ENCODE measurements at regions not wholly inside any gene's neighbourhood (a gene's known extent, or its start where the extent isn't known, plus 50 kb on each side); places are given as distances from the start of the nearest gene placed in this dataset.
A peak's percentile ranks its signal among the peaks of the same experiment; 100 is the strongest.

- DNase-seq (ENCODE audit: low read depth in 1 of 2, low spot score in 1 of 2), result no peak
- no peak for TF ChIP-seq JUND (IDR thresholded peaks at IDR 0.05; ENCODE audit: low read depth)
- in situ Hi-C loops (cut with HindIII; ENCODE audit: low pct_unique_long_range_greater_than_20kb, low sequenced_read_pairs), result no loop called here
Observed at GRCh38 chr14:82528016-82528415, 994.4 kb upstream of the SEL1L start.

DNA sequence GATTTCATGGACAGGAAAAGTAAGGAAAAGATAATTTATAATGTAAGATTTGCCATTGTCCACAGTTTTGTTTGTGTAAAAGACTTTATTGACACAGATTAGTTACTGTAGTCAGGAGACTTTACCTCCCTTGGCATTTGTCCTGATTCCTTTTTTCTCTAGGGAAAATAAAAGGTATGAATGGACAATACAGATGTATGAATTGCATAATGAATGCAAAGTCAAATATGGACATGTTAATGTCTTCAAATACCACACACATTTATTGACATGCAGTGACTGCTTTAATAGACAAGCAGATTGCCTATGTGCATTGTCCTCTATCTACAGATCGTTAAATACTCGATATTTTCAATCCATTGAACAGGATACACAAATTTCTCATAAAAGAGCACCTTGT, 999.7 kb upstream of the SEL1L start:
- peak in 1 of 2 experiments; percentile 54 for DNase-seq (ENCODE audit: low read depth in 1 of 2, low spot score in 1 of 2)
- no peak for TF ChIP-seq JUND (IDR thresholded peaks at IDR 0.05; ENCODE audit: low read depth)
- in situ Hi-C loops (cut with HindIII; ENCODE audit: low pct_unique_long_range_greater_than_20kb, low sequenced_read_pairs), result no loop called here

GRCh38 chr14:82536566-82536965, 1002.9 kb upstream of the SEL1L start:
- TF ChIP-seq JUND (IDR thresholded peaks at IDR 0.05; ENCODE audit: low read depth), result no peak
- in situ Hi-C loops (cut with HindIII; ENCODE audit: low pct_unique_long_range_greater_than_20kb, low sequenced_read_pairs), result no loop called here

GRCh38 chr14:82537831-82538230, 1004.2 kb upstream of the SEL1L start:
- no peak for TF ChIP-seq JUND (IDR thresholded peaks at IDR 0.05; ENCODE audit: low read depth)
- DNase-seq (ENCODE audit: low read depth in 1 of 2, low spot score in 1 of 2), result peak in 1 of 2 experiments; percentile 66
- in situ Hi-C loops (cut with HindIII; ENCODE audit: low pct_unique_long_range_greater_than_20kb, low sequenced_read_pairs), result no loop called here

More at GRCh38 chr14:82536566-82536965, 1002.9 kb upstream of the SEL1L start:
- DNase-seq (ENCODE audit: low read depth in 1 of 2, low spot score in 1 of 2), result no peak

DNA sequence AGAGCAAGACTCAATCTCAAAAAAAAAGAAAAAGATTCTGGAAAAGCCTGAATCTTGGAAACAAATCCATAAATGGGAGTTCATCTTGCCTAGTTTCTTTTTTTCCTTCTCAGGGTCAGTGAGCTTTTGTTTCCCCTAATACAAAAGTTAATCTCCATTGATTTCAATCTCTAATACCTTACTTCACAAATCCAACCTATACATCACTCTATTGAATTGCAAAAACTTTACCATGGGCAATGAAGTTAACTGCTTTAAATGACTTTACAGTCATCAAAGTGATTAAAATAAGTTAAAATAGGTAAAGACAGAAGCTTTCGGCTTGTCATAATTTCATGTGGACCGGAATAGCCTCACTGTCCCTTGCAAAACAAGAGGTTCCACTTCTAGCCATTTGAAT, 1012.7 kb upstream of the SEL1L start:
- TF ChIP-seq JUND (IDR thresholded peaks at IDR 0.05; ENCODE audit: low read depth), result no peak
- no peak for DNase-seq (ENCODE audit: low read depth in 1 of 2, low spot score in 1 of 2)
- in situ Hi-C loops (cut with HindIII; ENCODE audit: low pct_unique_long_range_greater_than_20kb, low sequenced_read_pairs), result no loop called here

DNA sequence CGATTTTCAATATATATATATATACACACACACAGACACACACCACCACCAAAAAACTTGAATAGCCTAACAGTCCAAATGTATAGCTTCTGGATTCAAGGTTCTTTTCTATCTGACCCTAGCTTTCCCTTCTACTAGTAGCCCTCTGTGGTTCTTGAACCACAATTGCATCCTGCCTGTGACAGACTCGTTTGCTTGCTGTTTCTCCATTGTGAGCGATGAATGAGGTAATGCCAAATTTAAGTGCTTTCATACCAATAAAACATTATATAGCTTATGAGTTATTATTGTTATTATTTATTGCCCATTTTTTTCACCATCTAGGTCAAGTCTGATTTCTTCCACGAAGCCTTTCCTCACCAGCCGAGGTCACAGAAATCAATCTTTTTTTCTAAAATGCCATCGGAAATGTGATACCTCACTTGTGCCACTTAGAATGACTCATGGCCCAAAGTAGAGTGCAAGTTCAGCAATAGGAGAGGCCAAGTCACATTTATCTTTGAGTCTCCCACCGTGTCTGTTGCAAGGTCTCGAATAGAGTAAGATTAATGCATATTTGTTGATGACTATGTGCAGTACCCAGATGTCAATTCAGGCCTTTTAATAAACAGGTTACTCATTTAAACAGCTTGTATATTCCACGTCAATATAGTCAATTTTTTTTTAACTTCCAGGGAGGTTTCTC, 1015.8 kb upstream of the SEL1L start:
- no peak for TF ChIP-seq JUND (IDR thresholded peaks at IDR 0.05; ENCODE audit: low read depth)
- DNase-seq (ENCODE audit: low read depth in 1 of 2, low spot score in 1 of 2), result no peak
- in situ Hi-C loops (cut with HindIII; ENCODE audit: low pct_unique_long_range_greater_than_20kb, low sequenced_read_pairs), result no loop called here

GRCh38 chr14:82562881-82563280, 1029.2 kb upstream of the SEL1L start:
- in situ Hi-C loops (cut with HindIII; ENCODE audit: low pct_unique_long_range_greater_than_20kb, low sequenced_read_pairs), result no loop called here
- no peak for DNase-seq (ENCODE audit: low read depth in 1 of 2, low spot score in 1 of 2)
- TF ChIP-seq JUND (IDR thresholded peaks at IDR 0.05; ENCODE audit: low read depth), result no peak

GRCh38 chr14:82565825-82566224, 1032.2 kb upstream of the SEL1L start:
- no peak for TF ChIP-seq JUND (IDR thresholded peaks at IDR 0.05; ENCODE audit: low read depth)
- in situ Hi-C loops (cut with HindIII; ENCODE audit: low pct_unique_long_range_greater_than_20kb, low sequenced_read_pairs), result no loop called here
- no peak for DNase-seq (ENCODE audit: low read depth in 1 of 2, low spot score in 1 of 2)

DNA sequence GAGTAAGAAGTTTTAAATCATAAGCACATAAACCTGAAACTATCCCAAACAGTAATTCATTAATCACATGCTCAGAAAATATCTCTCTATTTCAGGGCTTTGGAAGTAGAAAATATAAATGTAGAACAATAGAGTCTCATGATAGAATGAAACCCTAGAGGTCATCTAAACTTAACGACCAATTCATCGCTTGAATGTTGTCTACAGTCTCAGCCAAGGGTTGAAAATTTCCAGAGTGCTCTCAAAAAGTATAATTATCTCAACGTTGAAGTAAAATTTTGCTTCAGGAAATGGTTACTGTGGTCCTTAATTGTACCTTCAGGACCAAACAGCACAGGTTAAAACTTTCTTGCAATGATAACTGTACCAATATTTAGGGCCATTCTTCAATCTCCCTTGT, 1053.6 kb upstream of the SEL1L start:
- no peak for TF ChIP-seq JUND (IDR thresholded peaks at IDR 0.05; ENCODE audit: low read depth)
- no peak for DNase-seq (ENCODE audit: low read depth in 1 of 2, low spot score in 1 of 2)
- in situ Hi-C loops (cut with HindIII; ENCODE audit: low pct_unique_long_range_greater_than_20kb, low sequenced_read_pairs), result no loop called here

DNA sequence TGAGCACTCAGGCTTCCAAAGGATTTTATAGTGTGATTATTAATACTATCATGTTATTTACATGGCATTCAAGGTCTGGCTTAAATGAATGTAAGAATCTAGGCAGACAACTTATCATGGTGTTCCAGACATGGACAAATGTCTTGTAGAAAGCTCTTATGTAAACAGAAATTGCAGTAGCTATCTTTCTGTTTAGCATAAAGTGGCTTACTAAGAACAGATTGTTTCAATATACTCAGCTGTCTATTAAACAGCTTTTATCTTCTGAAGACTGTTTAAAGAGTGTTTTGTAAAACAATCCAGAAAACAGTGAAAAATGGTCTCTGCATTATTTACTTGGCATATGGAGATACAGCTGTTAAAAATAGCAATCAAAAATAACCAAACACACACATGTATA, 1061.8 kb upstream of the SEL1L start:
- DNase-seq (ENCODE audit: low read depth in 1 of 2, low spot score in 1 of 2), result no peak
- no peak for TF ChIP-seq JUND (IDR thresholded peaks at IDR 0.05; ENCODE audit: low read depth)
- in situ Hi-C loops (cut with HindIII; ENCODE audit: low pct_unique_long_range_greater_than_20kb, low sequenced_read_pairs), result no loop called here

GRCh38 chr14:82602794-82603193, 1069.1 kb upstream of the SEL1L start:
- in situ Hi-C loops (cut with HindIII; ENCODE audit: low pct_unique_long_range_greater_than_20kb, low sequenced_read_pairs), result no loop called here
- DNase-seq (ENCODE audit: low read depth in 1 of 2, low spot score in 1 of 2), result no peak

DNA sequence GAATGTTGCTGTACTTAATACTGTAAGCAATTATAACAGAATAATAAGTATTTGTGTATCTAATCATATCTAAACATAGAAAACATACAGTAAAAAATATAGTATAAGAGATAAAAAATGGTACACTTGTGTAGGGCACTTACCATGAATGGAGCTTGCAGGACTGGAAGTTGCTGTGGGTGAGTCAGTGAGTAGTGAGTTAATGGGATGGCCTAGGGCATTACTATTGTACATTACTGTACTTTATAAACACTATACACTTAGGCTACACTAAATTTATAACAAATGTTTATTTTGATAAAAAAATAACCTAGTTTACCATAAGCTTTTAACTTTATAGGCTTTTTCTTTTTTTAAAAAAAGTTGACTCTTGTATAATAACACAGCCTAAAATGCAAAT, 1071.2 kb upstream of the SEL1L start:
- DNase-seq (ENCODE audit: low read depth in 1 of 2, low spot score in 1 of 2), result no peak
- TF ChIP-seq JUND (IDR thresholded peaks at IDR 0.05; ENCODE audit: low read depth), result no peak
- in situ Hi-C loops (cut with HindIII; ENCODE audit: low pct_unique_long_range_greater_than_20kb, low sequenced_read_pairs), result no loop called here

More at GRCh38 chr14:82602794-82603193, 1069.1 kb upstream of the SEL1L start:
- TF ChIP-seq JUND (IDR thresholded peaks at IDR 0.05; ENCODE audit: low read depth), result no peak

DNA sequence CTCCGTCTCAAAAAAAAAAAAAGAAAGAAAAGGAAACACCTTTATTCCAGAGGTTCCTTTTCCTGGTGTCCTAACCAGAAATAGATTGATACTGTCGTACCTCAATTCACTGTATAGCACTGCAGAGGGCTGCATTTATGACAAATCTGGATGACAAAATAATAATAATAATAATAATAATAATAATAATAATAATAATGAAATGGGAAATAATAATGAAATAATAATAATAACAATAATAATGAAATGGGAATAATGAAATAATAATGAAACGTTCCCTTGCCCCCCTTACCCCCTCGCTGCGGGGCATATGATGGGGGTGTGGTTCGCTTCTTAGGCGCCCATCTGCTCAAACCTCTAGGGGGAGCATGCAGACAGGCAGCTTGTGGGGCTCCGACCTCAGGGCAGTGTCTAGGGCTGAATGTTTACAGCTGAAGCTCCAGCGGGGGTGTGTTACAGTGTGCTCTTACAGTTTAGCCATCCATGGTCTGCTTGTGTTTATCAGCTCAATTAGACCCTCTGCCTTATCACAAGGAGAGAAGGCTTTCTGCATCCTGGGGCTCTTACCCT, 1088.3 kb upstream of the SEL1L start:
- DNase-seq (ENCODE audit: low read depth in 1 of 2, low spot score in 1 of 2), result peak in 1 of 2 experiments; percentile 37
- no peak for TF ChIP-seq JUND (IDR thresholded peaks at IDR 0.05; ENCODE audit: low read depth)
- in situ Hi-C loops (cut with HindIII; ENCODE audit: low pct_unique_long_range_greater_than_20kb, low sequenced_read_pairs), result no loop called here

Measured in T47D (cell line).